GM12878 (cell line): ENCODE measurements at regions not wholly inside any gene's neighbourhood (a gene's known extent, or its start where the extent isn't known, plus 50 kb on each side); places are given as distances from the start of the nearest gene placed in this dataset.

Source experiments
- ATAC-seq: fragments of 200-7000 bp; cut with Tn5 transposase; 3 replicates; pipeline ENCODE4 v1.9.1; 2020; ENCODE audit warnings: mild to moderate bottlenecking, moderate library complexity
- BruUV-seq: library from RNA; stranded (reverse); fragments of 400-500 nt; replicated peaks from 2 replicates; lab custom pipeline; 2021; lab: Mats Ljungman, UMichigan
- CTCF ChIA-PET: fragments of 300-600 bp; sonication (Branson Sonifier 250); formaldehyde crosslinking; extraction: SDS; loops from one replicate; lab custom pipeline; 2021; ENCODE audit warnings: inconsistent platforms; lab: Yijun Ruan, JAX
- POLR2A ChIA-PET: fragments of 350-600 bp; formaldehyde crosslinking; extraction: SDS; loops from one replicate; lab custom pipeline; 2021; ENCODE audit warnings: inconsistent platforms; lab: Charles Lee
- RAD21 ChIA-PET: fragments of 300-600 bp; sonication (Branson Sonifier 250); formaldehyde crosslinking; loops from one replicate; lab custom pipeline; 2023; ENCODE audit warnings: antibody characterized with exemption; ENCODE audit not compliant: unreplicated experiment; lab: Charles Lee
- SMC1A ChIA-PET: fragments of 300-600 bp; sonication (Branson Sonifier 250); formaldehyde crosslinking; loops from one replicate; lab custom pipeline; 2023; ENCODE audit not compliant: unreplicated experiment, uncharacterized antibody; lab: Charles Lee
- DNase-seq: peaks from one replicate; pipeline ENCODE4 v3.0.0-alpha.2; 2011; ENCODE audit warnings: low read depth, low spot score
- FAIRE-seq: peaks from 3 replicates; lab custom pipeline; 2011; peaks lifted over from hg19 to GRCh38; lab: Jason Lieb, UNC
- H2AFZ ChIP-seq: 2 replicates; pipeline ENCODE4 v1.6.0; 2011; ENCODE audit warnings: low read depth, low read length, control low read depth; ENCODE audit not compliant: control insufficient read depth
- H3K27ac ChIP-seq: 2 replicates; pipeline ENCODE4 v1.5.1; 2011; ENCODE audit warnings: control low read depth; ENCODE audit not compliant: control insufficient read depth, insufficient read depth
- H3K27me3 ChIP-seq, 2 experiments: replicated peaks in 1 of 2; 2 replicates each; pipeline versions ENCODE4 v1.6.0 to v1.6.1; 2011; ENCODE audit warnings: low read length in 1 of 2; ENCODE audit not compliant: control insufficient read depth in 2 of 2, insufficient read depth in 2 of 2
- H3K36me3 ChIP-seq, 2 experiments: 2 replicates each; pipeline ENCODE4 v1.5.1; 2011; ENCODE audit warnings: low read length in 1 of 2; ENCODE audit not compliant: control insufficient read depth in 2 of 2, insufficient read depth in 2 of 2
- H3K4me1 ChIP-seq: 2 replicates; pipeline ENCODE4 v1.6.1; 2011; ENCODE audit warnings: mild to moderate bottlenecking, low read length, moderate library complexity, mixed read lengths; ENCODE audit not compliant: control insufficient read depth, insufficient read depth
- H3K4me2 ChIP-seq: 2 replicates; pipeline ENCODE4 v1.6.0; 2011; ENCODE audit warnings: control low read depth; ENCODE audit not compliant: control insufficient read depth, insufficient read depth
- H3K4me3 ChIP-seq: fragments of 200-600 bp; sonication (generic); 2 replicates; pipeline ENCODE4 v1.5.1; 2016
- H3K79me2 ChIP-seq: 2 replicates; pipeline ENCODE4 v1.6.0; 2011; ENCODE audit warnings: low read length; ENCODE audit not compliant: control insufficient read depth, insufficient read depth
- H3K9ac ChIP-seq: 2 replicates; pipeline ENCODE4 v1.8.0; 2011; ENCODE audit warnings: low read length, control low read depth, mixed read lengths; ENCODE audit not compliant: control insufficient read depth, insufficient read depth
- H3K9me3 ChIP-seq: replicated peaks from 3 replicates; pipeline ENCODE4 v1.5.1; 2011; ENCODE audit warnings: mild to moderate bottlenecking, low read length; ENCODE audit not compliant: control insufficient read depth, insufficient read depth
- H4K20me1 ChIP-seq: 2 replicates; pipeline ENCODE4 v1.6.0; 2011; ENCODE audit not compliant: control insufficient read depth, insufficient read depth
- BCL11A ChIP-seq: IDR thresholded peaks from 2 replicates; pipeline ENCODE4 v1.6.1; 2011; ENCODE audit warnings: low read depth, low read length
- CHD1 ChIP-seq: IDR thresholded peaks from 2 replicates; pipeline ENCODE4 v1.6.1; 2012; ENCODE audit warnings: low read depth, low read length, improper control_type of control experiment
- CHD4 ChIP-seq: fragments of 200-600 bp; sonication (generic); IDR thresholded peaks from 2 replicates; pipeline ENCODE4 v1.6.1; 2016; ENCODE audit warnings: mild to moderate bottlenecking
- EP300 ChIP-seq, 2 experiments: fragments of 150-350 bp in 1 of 2; IDR thresholded peaks; 2 replicates each; pipeline ENCODE4 v1.6.1; 2011 to 2012; ENCODE audit warnings: low read depth in 2 of 2, low read length in 2 of 2, borderline replicate concordance in 1 of 2, improper control_type of control experiment in 1 of 2, inconsistent platforms in 1 of 2; ENCODE audit not compliant: control insufficient read depth in 1 of 2
- FOXM1 ChIP-seq: IDR thresholded peaks from 2 replicates; pipeline ENCODE4 v1.6.1; 2012; ENCODE audit warnings: low read depth, mild to moderate bottlenecking, inconsistent platforms, low read length, moderate library complexity
- HDAC6 ChIP-seq: fragments of 200-600 bp; sonication (generic); IDR thresholded peaks from one replicate; pipeline ENCODE4 v1.8.0; 2017; ENCODE audit warnings: antibody characterized with exemption; ENCODE audit not compliant: unreplicated experiment
- MTA2 ChIP-seq: fragments of 450-650 bp; IDR thresholded peaks from 2 replicates; pipeline ENCODE4 v1.6.1; 2016; ENCODE audit warnings: low read depth, mild to moderate bottlenecking, moderate library complexity
- NR2C1 ChIP-seq: fragments of 450-650 bp; IDR thresholded peaks from 2 replicates; pipeline ENCODE4 v1.6.1; 2017; ENCODE audit warnings: antibody characterized with exemption, mild to moderate bottlenecking, moderate library complexity
- POLR2A ChIP-seq: IDR thresholded peaks from 2 replicates; pipeline ENCODE4 v1.6.1; 2011; ENCODE audit warnings: low read depth, mild to moderate bottlenecking, low read length
- RBBP5 ChIP-seq: fragments of 200-600 bp; sonication (generic); conservative IDR thresholded peaks from 2 replicates; pipeline ENCODE4 v1.6.1; 2016
- SMAD5 ChIP-seq: IDR thresholded peaks from 2 replicates; pipeline ENCODE4 v1.6.1; 2016; ENCODE audit warnings: antibody characterized with exemption, low read depth
- SP1 ChIP-seq: IDR thresholded peaks from one replicate; pipeline ENCODE4 v1.6.1; 2011; ENCODE audit warnings: low read depth, low read length
- SUZ12 ChIP-seq: fragments of 200-600 bp; sonication (generic); IDR thresholded peaks from one replicate; pipeline ENCODE4 v1.6.1; 2018; ENCODE audit warnings: antibody characterized with exemption, mild to moderate bottlenecking; ENCODE audit not compliant: unreplicated experiment
- WRNIP1 ChIP-seq: IDR thresholded peaks from 2 replicates; pipeline ENCODE4 v1.6.1; 2011; ENCODE audit warnings: low read depth, low read length, improper control_type of control experiment, borderline replicate concordance
- WGBS: methylation state at CpG from one replicate; pipeline ENCODE4 v1.1.6; 2016; ENCODE audit warnings: low lambda C conversion rate; ENCODE audit not compliant: insufficient replicate concordance, insufficient coverage; ENCODE audit errors: missing lambda C conversion rate; 5-methylcytosine and 5-hydroxymethylcytosine counted together
- in situ Hi-C: fragments of 300-500 bp; cut with MboI; formaldehyde crosslinking; loops from 9 replicates; pipeline ENCODE4 v1.14.3; 2018; ENCODE audit warnings: mixed read lengths
- intact Hi-C: fragments of 100-400 bp; cut with micrococcal nuclease; formaldehyde crosslinking; loops from one replicate; pipeline ENCODE4 v1.14.2; 2022; ENCODE audit not compliant: unreplicated experiment
- TF ChIP-seq, protein P1 (sequence below): fragments of 450-650 bp; formaldehyde crosslinking; IDR thresholded peaks from 2 replicates; pipeline ENCODE4 v1.5.0; 2022; ENCODE audit warnings: mild to moderate bottlenecking, missing genetic modification characterization
- TF ChIP-seq, protein P2 (sequence below): fragments of 450-650 bp; IDR thresholded peaks from 2 replicates; pipeline ENCODE4 v1.6.1; 2016; ENCODE audit warnings: mild to moderate bottlenecking

DNA sequence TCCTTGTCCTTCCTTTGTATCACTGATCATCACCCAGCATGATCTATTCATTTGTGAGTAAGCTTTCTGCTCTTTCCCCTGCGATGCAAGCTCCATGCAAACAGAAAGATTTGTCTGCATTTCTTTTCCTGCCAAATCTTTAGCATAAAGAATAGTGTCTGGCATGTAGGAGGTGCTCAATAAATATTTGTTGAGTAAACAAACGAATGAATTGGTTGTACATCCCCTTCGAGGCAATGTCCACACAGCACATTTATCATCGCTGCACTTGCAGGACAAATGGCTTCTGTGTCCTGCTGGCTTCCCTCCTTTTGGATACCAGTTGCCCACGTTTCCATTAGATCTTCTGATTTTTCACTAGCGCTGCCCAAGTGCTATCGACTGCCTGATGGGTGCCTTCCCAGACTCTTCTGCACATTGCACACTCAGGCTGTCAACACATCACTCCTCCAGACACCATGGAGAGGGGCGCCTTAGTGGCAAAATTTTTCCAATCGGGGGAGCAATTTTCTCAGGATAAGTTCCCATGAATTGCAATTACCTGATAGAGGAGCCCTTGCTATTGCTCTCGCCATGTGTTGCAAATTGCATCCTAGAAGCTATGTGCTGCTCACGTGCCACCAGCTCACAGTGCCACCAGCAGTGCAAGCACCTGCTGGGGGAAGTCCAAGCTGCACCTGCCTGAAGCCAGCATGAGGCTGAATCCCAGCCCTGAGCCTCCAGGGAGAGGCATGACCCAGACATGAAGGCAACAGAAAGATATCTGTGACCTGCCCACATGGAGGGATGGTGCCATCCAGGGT lies 206.6 kb downstream of the KIF26A start (continued):
- TF ChIP-seq WRNIP1 = no peak

- Histone ChIP-seq H3K4me3 (no peak overlapping the region), H3K27me3 (no peaks in the 10 kb centered on the region; a peak in 2 of 4 replicates), H2AFZ (no peak overlapping the region), H3K9me3 (no peaks in the 10 kb centered on the region), H3K4me2 (no peak overlapping the region), H4K20me1 (no peaks in the 10 kb centered on the region), H3K36me3 (no peaks in the 10 kb centered on the region), H3K79me2 (no peaks in the 10 kb centered on the region), H3K9ac (no peak overlapping the region), H3K27ac (no peak overlapping the region), H3K4me1 (no peaks in the 10 kb centered on the region)
- POLR2A ChIA-PET = no interaction called here
- no TSS peak for BruUV-seq
- CTCF ChIA-PET = no interaction called here
- in situ Hi-C loops (no loop called here), intact Hi-C loops (no loop called here)
- 42% methylated on average over 20 of the region's 20 CpGs for WGBS
- DNase-seq = no peak
- no peak for FAIRE-seq
- RAD21 ChIA-PET = no interaction called here
- SMC1A ChIA-PET = no interaction called here
- ATAC-seq = no peak
- TF ChIP-seq HDAC6 = no peak
- no peak for TF ChIP-seq NR2C1
- TF ChIP-seq, protein P1, sequence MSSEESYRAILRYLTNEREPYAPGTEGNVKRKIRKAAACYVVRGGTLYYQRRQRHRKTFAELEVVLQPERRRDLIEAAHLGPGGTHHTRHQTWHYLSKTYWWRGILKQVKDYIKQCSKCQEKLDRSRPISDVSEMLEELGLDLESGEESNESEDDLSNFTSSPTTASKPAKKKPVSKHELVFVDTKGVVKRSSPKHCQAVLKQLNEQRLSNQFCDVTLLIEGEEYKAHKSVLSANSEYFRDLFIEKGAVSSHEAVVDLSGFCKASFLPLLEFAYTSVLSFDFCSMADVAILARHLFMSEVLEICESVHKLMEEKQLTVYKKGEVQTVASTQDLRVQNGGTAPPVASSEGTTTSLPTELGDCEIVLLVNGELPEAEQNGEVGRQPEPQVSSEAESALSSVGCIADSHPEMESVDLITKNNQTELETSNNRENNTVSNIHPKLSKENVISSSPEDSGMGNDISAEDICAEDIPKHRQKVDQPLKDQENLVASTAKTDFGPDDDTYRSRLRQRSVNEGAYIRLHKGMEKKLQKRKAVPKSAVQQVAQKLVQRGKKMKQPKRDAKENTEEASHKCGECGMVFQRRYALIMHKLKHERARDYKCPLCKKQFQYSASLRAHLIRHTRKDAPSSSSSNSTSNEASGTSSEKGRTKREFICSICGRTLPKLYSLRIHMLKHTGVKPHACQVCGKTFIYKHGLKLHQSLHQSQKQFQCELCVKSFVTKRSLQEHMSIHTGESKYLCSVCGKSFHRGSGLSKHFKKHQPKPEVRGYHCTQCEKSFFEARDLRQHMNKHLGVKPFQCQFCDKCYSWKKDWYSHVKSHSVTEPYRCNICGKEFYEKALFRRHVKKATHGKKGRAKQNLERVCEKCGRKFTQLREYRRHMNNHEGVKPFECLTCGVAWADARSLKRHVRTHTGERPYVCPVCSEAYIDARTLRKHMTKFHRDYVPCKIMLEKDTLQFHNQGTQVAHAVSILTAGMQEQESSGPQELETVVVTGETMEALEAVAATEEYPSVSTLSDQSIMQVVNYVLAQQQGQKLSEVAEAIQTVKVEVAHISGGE = no peak
- no peak for TF ChIP-seq RBBP5
- no peak for TF ChIP-seq CHD4
- no peak for TF ChIP-seq MTA2
- TF ChIP-seq FOXM1 = no peak
- no peak for TF ChIP-seq SMAD5
- no peak for TF ChIP-seq BCL11A
- TF ChIP-seq, protein P2, sequence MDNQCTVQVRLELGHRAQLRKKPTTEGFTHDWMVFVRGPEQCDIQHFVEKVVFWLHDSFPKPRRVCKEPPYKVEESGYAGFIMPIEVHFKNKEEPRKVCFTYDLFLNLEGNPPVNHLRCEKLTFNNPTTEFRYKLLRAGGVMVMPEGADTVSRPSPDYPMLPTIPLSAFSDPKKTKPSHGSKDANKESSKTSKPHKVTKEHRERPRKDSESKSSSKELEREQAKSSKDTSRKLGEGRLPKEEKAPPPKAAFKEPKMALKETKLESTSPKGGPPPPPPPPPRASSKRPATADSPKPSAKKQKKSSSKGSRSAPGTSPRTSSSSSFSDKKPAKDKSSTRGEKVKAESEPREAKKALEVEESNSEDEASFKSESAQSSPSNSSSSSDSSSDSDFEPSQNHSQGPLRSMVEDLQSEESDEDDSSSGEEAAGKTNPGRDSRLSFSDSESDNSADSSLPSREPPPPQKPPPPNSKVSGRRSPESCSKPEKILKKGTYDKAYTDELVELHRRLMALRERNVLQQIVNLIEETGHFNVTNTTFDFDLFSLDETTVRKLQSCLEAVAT = no peak
- no peak for TF ChIP-seq CHD1
- no peak for TF ChIP-seq SP1
- no peak for TF ChIP-seq EP300 (IDR thresholded peaks at IDR 0.05; ENCODE audit: borderline replicate concordance in 1 of 2, control insufficient read depth in 1 of 2, low read depth in 2 of 2, low read length in 2 of 2)
- no peak for TF ChIP-seq POLR2A
- no peak for TF ChIP-seq SUZ12
Measured at GRCh38 chr14:104345621-104346462, 207.5 kb downstream of the KIF26A start.
